Fibroblast of peridontal ligament (primary cell): ENCODE measurements at regions not wholly inside any gene's neighbourhood (a gene's known extent, or its start where the extent isn't known, plus 50 kb on each side); places are given as distances from the start of the nearest gene placed in this dataset.
"Not testable (repeated sequence)": the region's sequence is repeated elsewhere in the genome, so short reads cannot be mapped to it uniquely, and the experiment has no call there.

Source experiments
- DNase-seq: peaks from one replicate; pipeline ENCODE4 v3.0.0-alpha.2; 2010; ENCODE audit errors: extremely low read depth

DNA sequence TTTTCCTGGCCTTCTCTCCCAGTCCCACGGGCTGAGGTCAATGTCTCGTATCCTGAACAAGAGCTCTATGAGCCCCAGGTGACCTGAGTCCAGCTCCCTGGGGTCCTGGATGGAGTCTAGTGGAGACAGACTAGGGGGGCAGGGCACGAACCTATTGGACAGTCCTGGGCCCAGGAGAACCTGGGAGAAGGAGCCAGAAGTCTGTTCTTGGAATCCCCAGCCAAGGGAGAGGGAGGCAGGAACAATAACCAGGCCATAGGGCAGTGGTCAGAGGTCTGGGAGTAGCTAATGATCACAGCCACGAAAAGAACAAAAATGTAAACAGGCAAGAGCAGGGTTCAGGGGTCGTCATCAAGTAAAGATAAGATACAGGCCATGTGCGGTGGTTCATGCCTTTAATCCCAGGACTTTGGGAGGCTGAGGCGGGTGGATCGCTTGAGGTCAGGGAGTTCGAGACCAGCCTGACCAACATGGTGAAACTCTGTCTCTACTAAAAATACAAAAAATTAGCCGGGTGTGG, 60.8 kb downstream of the COPRS start:
- no peak for DNase-seq

DNA sequence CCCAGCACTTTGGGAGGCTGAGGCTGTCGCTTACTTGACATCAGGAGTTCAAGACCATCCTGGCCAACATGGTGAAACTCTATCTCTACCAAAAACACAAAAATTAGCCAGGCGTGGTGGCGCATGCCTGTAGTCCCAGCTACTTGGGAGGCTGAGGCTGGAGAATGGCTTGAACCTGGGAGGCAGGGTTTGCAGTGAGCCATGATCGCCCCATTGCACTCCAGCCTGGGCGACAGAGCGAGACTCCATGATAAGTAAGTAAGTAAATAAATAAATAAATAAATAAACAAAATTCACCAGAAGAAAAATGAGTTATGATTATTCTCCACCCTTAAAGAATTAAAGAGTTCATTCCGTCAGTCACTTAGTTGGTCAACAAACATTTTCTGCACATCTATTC, 63.1 kb downstream of the COPRS start:
- DNase-seq: not testable (repeated sequence)

DNA sequence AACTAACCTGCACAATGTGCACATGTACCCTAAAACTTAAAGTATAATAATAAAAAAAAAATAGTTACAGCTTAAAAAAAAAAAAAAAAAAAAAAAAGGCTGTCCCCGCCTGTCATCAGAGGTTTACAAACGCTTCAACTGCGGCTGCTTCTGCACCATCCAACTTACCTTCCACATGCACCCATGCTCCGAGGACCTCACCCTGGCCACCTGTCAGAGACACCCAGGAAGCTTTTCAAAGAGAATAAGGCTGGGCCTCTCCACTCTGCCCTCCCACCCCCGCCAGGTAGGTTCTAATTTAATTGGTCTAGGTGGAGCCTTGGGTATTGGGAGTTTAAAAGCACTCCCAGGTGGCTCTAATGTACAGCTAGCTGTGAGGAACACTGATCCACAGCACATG, 64.9 kb downstream of the COPRS start:
- no peak for DNase-seq

DNA sequence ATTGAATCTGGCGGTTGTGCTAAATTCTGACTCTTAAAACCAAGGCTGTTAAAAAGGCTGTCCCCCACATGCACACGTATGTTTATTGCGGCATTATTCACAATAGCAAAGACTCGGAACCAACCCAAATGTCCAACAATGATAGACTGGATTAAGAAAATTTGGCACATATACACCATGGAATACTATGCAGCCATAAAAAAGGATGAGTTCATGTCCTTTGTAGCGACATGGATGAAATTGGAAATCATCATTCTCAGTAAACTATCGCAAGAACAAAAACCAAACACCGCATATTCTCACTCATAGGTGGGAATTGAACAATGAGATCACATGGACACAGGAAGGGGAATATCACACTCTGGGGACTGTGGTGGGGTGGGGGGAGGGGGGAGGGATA, 65.4 kb downstream of the COPRS start:
- DNase-seq: not testable (repeated sequence)

DNA sequence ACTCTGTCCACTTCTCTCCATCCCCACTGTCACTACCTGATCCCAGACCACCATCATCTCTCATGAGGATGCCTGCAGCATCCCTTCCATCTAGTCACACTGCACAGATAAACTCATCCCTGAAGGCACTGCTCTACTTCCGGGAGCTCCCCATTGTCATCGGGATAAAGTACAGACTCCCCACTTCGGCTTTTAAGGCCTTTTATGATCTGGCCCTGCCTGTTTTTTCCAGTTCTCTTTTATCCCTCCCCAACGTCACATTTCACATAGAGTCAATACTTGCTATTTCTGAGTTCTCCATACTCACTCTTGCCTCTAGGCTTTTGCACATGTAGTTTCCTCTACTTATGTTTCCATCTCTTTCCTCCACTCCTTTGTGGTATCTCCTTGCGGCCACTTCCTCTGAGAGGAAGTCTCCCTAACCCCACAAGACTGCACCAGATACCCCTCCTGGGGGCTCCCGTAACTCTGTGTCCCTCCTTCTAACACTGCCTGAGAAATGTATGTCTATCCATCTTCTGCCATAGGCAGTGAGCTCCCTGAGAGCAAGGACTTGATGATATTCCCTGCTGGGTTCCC, 66.9 kb downstream of the COPRS start:
- no peak for DNase-seq

DNA sequence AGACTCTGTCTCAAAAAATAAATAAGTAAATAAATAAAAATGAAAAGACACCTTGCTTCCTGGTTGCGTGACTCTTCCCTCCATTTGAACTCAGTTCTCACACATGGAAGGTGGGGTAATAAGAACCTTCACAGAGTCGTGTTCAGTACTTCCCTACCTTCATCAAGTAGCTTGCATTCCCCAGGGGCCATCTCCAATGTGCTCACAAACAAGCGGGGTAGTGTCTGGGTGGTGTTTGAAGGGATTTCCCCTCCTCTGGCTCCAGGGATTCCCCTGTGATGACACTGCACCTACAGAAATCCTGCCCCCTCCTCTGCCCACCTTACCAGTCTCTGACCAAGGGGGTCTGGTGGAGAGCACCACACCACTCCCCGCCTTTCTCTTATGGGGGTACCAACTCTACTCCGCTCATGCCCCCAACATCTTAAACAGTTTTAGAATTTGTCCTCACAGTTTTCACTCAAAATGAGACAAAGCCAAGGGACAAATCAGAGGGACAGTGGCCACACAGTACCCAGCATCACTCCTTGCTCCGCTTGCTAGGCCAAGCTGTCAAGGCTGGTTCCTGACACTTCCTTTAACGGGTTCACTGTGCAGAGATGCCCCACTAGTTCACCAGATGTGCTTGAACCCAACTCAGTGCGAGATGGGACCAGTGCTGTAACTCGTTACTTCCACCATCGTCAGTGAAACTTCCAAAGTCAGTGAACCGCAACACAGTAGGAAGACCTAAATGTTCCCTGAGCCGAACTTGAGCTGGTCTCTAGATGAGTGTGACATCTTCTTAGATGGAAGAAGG, 69.1 kb downstream of the COPRS start:
- no peak for DNase-seq

DNA sequence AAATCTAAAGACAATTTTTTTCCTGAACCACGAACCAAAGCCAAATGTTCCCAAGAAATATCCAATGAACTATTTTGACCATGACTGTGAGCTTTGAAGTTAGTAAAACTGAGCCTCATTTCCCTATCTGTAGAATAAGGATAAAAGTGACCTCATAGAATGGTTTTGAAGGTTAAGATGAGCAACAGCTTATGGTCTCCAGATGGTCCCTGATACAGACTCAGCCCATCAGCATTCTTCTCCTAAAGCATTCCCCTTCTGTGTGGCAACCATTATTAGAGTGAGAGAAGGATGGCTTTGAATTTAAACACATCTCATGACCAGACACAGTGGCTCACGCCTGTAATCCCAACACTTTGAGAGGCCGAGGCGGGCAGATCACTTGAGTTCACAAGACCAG, 70.1 kb downstream of the COPRS start:
- peak; percentile 57 for DNase-seq

DNA sequence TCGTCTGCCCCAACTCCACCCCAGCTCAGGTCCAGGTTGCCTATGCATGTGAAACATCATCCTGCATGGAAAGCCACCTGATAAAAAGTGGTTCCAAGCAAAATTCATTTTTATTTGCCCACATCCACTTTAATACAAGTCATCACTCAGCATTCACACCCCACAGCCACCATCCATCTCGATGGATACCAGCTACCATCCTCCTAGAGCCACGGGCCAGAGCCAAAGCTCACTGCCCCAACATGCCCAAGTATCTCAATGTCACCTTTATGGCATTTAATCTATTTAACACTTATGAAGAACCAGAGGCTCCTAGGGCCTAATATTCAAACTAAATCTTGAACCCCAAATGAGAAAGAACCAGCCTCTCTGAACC, 70.5 kb downstream of the COPRS start:
- no peak for DNase-seq

DNA sequence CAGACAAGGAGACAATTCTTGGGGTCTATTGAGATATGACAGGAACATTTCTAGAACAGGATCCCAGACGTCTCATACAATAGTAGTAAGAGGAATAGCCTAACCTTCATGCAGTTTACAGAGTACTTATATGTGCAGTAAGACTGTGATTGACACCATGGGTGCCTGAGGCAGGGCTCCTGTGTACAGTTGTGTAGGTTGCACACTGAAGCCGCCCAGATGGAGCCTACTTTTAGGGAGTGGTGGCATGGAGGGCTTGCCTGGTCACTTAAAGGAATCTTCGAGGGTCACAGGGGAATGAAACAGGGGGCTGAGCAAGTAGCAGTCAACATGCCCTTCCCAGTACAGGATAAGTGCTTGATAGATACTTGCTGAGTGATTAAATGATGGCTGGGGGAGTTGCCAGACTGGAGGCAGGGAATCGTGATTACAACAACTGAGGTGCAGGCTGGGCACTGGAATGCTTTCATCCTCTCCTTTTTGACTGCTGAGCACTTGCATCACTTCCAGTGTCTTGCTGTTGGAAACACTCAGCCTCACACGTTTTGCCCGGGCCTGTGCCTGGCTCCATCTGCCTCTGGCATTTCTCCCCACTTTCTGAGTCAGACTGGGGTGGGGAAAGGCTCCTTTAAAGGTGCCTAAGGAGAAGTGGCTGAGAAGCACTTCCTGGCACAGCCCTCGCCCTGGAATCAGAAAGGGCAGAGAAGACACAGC, 71.0 kb downstream of the COPRS start:
- peak; percentile 91 for DNase-seq

DNA sequence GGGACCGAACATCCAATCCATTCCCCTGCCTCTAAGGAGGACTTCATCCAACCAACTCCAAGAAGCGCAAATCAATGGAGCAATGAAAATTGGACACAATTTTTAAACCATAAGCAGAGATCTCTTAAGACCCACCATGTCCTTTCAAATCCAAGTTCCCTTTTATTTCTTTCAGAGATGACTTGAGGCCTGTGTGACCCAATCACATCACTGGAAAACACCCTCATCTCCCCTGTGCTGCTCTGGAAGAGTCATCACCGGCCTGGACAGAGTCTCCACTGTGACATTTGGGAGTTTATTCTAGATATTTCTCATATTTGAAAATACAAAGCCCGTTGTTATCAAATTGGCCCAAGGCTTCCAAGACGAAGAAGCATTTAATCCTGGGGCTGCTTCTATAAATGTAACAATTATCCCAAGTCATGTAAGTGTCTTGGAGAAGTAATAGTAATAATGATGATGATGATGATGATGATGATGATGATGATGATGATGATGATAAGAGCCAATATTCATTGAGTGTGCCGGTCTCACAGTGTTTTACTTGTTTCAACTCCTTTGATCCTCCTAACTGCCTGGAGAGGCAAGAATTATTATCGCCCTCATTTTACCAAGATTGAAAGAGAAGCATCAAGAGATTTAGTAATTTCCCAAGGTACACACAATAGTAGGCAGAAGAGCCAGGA, 72.1 kb downstream of the COPRS start:
- no peak for DNase-seq

DNA sequence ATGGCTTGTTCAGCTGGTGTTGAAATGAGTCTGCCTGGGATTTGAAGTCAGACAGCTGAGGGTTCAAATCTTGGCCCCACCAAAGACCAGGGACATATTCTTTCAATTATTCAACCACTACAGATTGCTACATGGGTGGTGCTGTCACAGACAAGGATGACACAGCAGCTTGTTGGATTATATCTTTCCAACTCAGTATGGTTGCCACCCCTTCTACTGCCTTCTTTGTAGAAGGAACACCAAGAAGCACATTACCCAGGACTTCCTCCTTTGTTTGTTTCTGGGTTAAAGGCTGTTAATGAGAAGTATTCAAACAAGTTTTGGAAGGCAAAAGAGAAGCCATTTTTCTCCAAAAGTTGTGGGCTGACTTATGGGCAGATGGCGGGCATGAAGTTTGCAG, 78.6 kb downstream of the COPRS start:
- DNase-seq: no peak

DNA sequence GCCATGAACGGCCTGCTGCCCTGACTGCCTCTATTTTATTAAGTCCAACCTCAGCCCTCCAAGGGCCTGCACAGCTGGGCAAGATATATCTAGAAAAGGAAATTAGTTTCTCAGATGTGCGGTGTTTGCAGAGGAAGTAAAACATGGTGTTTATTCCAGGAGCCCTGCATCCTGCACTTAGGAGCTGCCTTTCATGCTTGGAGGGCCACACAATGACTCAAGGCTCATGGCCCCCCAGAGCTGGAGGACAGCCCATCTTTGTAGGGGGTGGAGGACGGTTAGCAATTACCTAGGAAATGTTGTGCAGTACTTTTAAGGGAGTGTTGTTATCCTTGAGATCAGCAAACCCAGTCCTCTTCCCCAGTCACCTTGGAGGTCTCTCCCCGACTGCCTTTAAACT, 80.5 kb downstream of the COPRS start:
- no peak for DNase-seq

DNA sequence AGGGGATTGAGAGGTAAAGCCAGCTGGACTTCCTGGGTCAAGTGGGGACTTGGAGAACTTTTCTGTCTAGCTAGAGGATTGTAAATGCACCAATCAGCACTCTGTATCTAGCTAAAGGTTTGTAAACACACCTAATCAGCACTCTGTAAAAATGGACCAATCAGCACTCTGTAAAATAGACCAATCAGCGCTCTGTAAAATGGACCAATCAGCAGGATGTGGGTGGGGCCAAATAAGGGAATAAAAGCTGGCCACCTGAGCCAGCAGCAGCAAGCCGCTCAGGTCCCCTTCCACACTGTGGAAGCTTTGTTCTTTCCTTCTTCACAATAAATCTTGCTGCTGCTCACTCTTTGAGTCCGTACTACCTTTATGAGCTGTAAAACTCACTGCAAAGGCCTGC, 87.7 kb downstream of the COPRS start:
- not testable (repeated sequence) for DNase-seq

DNA sequence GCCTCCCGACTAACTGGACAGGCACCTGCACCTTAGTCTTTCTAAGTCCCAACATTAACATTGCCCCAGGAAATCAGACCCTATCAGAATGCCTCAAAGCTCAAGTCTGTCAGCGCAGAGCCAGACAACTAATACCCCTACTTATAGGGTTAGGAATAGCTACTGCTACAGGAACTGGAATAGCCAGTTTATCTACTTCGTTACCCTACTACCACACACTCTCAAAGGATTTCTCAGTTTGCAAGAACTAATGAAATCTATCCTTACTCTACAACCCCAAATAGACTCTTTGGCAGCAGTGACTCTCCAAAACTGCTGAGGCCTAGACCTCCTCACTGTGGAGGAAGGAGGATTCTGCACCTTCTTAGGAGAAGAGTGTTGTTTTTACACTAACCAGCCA, 88.5 kb downstream of the COPRS start:
- DNase-seq: not testable (repeated sequence)

DNA sequence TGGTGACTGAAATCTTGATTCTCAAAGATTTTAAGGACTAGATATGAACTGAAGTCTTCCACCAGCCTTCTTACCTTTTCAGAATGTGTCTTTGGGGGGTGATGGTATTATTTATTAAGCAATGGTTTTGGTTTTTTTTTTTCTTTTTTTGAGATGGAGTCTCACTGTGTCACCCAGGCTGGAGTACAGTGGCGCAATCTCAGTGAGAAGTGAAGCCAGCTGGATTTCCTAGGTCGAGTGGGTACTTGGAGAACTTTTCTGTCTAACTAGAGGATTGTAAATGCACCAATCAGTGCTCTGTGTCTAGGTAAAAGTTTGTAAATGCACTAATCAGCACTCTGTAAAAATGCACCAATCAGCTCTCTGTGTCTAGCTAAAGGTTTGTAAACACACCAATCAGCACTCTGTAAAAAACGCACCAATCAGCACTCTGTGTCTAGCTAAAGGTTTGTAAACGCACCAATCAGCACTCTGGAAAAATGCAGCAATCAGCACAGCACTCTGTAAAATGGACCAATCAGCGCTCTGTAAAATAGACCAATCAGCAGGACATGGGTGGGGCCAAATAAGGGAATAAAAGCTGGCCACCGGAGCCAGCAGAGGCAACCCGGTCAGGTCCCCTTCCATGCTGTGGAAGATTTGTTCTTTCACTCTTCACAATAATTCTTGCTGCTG, 97.1 kb downstream of the COPRS start:
- not testable (repeated sequence) for DNase-seq

DNA sequence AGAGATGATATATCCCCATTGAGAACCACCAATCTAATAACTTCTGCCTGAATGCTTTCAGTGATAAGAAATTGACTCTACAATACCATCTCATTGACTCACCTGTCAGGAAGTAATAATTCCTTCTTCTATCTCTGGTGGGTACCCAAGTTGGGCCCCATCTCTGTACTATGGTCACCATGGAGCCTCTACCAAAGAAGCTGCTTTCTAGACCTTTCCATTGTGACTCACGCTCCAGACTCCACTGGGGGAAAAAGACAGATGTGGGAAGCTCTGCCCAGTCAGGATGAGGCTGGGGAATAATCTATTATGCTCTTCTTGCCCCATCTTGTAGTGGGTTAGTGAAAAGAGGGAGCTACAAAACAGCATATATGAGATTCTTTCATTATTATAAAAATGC, 100.4 kb downstream of the COPRS start:
- DNase-seq: no peak

DNA sequence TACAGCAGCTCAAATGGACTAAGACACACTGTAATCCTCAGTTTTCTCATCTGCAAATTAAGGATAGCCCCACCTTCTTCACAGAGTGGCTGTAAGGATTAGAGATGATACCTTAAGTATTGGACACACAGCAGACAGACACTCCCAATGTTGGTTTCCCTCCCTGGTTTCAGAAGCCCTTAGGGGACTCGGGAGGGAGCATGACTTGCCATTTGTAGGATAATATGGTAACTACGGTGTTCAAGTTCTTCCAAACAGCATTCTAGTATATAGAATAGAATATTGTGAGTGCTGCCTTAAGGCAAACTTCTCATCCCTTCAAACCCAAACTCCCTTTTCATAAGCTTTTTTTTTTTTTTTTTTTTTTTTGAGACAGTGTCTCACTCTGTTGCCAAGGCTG, 101.9 kb downstream of the COPRS start:
- no peak for DNase-seq

DNA sequence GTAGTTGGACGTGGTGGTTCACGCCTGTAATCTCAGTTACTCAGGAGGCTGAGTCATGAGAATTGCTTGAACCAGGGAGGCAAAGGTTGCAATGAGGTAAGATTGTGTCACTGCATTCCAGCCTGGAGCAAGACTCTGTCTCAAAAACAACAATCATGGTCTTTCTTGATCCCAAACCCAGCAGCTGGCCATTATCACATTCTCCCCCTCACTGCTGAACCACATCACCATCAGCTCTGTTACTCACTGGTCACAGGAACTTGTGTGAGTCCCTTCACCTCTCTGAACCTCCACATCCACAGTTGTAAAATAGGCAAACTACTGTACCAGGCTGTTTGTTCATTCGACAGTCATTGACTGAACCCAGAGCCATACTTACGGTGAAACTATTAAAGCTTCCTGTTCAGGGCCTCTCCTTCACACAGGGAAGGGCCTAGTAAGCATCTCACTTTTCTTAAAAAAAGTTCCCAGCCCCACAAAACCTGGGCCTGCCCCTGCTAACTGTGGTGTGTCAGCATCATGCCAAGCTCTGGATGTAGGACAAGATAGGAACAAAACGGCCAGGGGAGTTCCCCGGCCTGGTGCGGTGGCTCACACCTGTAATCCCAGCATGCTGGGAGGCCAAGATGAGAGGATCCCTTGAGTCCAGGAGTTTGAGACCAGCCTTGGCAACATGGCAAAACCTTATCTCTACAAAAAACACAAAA, 104.7 kb downstream of the COPRS start:
- peak; percentile 83 for DNase-seq

DNA sequence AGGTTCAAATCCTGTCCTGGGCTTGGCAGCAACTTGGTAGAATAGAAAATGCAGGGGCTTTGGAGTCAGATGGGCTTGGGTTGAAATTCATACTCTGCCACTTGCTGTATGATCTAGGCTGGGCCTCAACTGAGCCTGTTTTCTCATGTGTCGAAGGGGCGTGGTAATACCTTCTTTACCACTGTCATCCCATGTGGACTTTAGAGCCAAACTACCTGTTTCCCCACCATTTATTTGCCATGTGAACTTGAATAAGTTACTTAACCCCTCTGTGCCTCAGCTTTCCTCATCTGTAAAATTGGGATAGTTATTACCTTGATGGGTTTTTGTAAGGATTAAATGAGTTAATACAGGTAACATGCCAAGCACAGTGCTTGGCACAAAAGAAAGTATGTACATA, 106.0 kb downstream of the COPRS start:
- no peak for DNase-seq

DNA sequence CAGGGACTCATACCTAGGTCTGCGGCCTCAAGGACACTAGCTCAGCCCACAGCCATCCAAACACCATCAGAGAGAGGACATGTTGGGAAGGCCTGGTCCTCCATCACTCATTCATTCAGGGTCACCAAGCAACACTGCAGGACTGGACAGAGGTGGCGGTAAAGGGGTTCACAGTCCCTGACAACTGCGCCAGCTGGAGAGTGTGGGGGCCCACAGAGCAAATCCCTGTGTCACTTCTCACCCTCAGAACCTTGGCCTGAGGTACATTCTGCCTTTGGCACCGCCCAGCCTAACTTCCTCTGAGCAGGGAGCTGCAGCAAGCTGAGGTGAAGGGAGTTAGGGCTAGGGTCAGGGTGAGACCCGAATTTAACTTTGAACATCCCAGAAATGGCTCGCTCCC, 106.5 kb downstream of the COPRS start:
- no peak for DNase-seq

DNA sequence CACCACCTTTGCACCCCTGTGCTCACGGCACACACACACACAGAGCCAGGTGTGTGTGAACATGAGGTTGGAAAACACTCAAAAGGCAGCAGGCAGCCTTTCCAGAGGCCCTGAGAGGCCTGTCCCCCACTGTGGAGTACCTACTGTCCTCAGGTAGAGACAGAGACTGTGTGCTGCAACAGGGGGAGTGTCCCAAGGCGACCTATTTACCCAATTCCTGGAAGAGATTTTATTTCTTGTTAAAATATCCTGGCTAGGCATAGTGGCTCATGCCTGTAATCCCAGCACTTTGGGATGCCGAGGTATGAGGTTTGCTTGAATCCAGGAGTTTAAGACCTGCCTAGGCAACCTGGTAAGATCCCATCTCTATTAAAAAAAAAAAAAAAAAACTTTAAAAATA, 108.5 kb downstream of the COPRS start:
- no peak for DNase-seq
